Mesendoderm (in vitro differentiated cells): ENCODE measurements at regions not wholly inside any gene's neighbourhood (a gene's known extent, or its start where the extent isn't known, plus 50 kb on each side); places are given as distances from the start of the nearest gene placed in this dataset.

Experiments used
- DNase-seq: peaks from one replicate; pipeline ENCODE4 v3.0.0; 2013
- H2AK5ac ChIP-seq: 2 replicates; pipeline ENCODE4 v1.6.1; 2013; ENCODE audit warnings: low read length, inconsistent platforms
- H2BK120ac ChIP-seq: 2 replicates; pipeline ENCODE4 v1.6.1; 2013; ENCODE audit warnings: low read depth, mild to moderate bottlenecking, low read length, moderate library complexity, mixed read lengths
- H2BK15ac ChIP-seq: replicated peaks from 2 replicates; pipeline ENCODE4 v1.6.1; 2013; ENCODE audit warnings: low read depth, mild to moderate bottlenecking, moderate library complexity
- H2BK5ac ChIP-seq: 2 replicates; pipeline ENCODE4 v1.6.1; 2013; ENCODE audit warnings: low read length, inconsistent platforms
- H3K18ac ChIP-seq: 2 replicates; pipeline ENCODE4 v1.6.1; 2013; ENCODE audit warnings: mild to moderate bottlenecking, low read length, mixed read lengths
- H3K23ac ChIP-seq: one replicate; pipeline ENCODE4 v1.6.1; 2013; ENCODE audit warnings: low read length
- H3K27ac ChIP-seq: 2 replicates; pipeline ENCODE4 v1.5.1; 2013; ENCODE audit warnings: low read depth, mild to moderate bottlenecking, inconsistent platforms, low read length, moderate library complexity
- H3K27me3 ChIP-seq: 2 replicates; pipeline ENCODE4 v1.6.1; 2013; ENCODE audit warnings: low read length, control low read depth, mild to moderate bottlenecking, inconsistent platforms; ENCODE audit not compliant: insufficient read depth, poor library complexity
- H3K36me3 ChIP-seq: 2 replicates; pipeline ENCODE4 v1.6.1; 2013; ENCODE audit warnings: low read length, inconsistent platforms; ENCODE audit not compliant: control insufficient read depth, insufficient read depth
- H3K4ac ChIP-seq: one replicate; pipeline ENCODE4 v1.6.1; 2013; ENCODE audit warnings: low read depth, mild to moderate bottlenecking, low read length, moderate library complexity
- H3K4me1 ChIP-seq: 2 replicates; pipeline ENCODE4 v1.6.1; 2013; ENCODE audit warnings: low read depth, low read length, inconsistent platforms; ENCODE audit not compliant: control insufficient read depth
- H3K4me2 ChIP-seq: 2 replicates; pipeline ENCODE4 v1.6.1; 2013; ENCODE audit warnings: low read length
- H3K4me3 ChIP-seq: 2 replicates; pipeline ENCODE4 v1.5.1; 2013; ENCODE audit warnings: mild to moderate bottlenecking, low read length
- H3K56ac ChIP-seq: one replicate; pipeline ENCODE4 v1.6.1; 2013; ENCODE audit warnings: low read length
- H3K79me1 ChIP-seq: 2 replicates; pipeline ENCODE4 v1.6.1; 2013; ENCODE audit warnings: low read length, inconsistent platforms
- H3K79me2 ChIP-seq: 2 replicates; pipeline ENCODE4 v1.6.1; 2013; ENCODE audit warnings: mild to moderate bottlenecking, low read length; ENCODE audit not compliant: control insufficient read depth, insufficient read depth
- H3K9ac ChIP-seq: 2 replicates; pipeline ENCODE4 v1.6.1; 2013; ENCODE audit warnings: low read length, inconsistent platforms
- H4K5ac ChIP-seq: one replicate; pipeline ENCODE4 v1.6.1; 2013; ENCODE audit warnings: low read length
- H4K8ac ChIP-seq: one replicate; pipeline ENCODE4 v1.6.1; 2013; ENCODE audit warnings: low read depth, mild to moderate bottlenecking, control low read depth, low read length, moderate library complexity
- WGBS: extraction: QIAGEN DNeasy Blood & Tissue Kit; methylation state at CpG from one replicate; pipeline ENCODE4 v1.1.7; 2013; ENCODE audit warnings: low lambda C conversion rate, missing lambda C conversion rate; ENCODE audit not compliant: insufficient coverage; ENCODE audit errors: extremely low coverage; 5-methylcytosine and 5-hydroxymethylcytosine counted together

DNA sequence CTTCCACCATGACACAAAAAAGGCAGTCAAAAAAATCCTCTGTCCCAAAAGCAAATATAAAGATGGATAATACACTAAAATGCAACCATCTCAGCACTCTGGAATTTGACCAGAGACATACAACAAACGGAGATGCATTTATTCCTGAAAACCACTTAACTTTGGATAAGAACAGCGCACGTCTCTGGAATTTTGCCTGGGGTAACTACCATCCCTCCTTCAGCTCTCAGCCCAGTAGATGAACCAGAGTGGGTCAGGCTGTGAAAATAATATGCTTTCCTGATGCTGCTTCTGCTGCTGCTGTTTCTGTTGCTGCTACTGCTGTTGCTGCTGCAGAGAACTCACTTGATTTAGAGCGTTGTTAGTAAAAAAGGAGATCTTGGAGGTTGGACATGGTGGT lies 133.8 kb upstream of the ACVR2A start:
- H3K4ac ChIP-seq, result peak overlapping the region; percentile 36
- no peaks in the 10 kb centered on the region for H3K79me2 ChIP-seq
- no peak overlapping the region for H3K56ac ChIP-seq
- peak overlapping the region; percentile 65 for H3K18ac ChIP-seq
- WGBS, result no CpG with 5 or more reads among the region's 4 CpGs
- peaks cover 6% of the 10 kb centered on the region for H3K4me1 ChIP-seq
- no peak overlapping the region for H4K5ac ChIP-seq
- peak overlapping the region; percentile 4 for H2BK120ac ChIP-seq
- no peak for DNase-seq
- no peak overlapping the region for H2BK5ac ChIP-seq
- H2BK15ac ChIP-seq, result no peak overlapping the region
- no peak overlapping the region for H3K23ac ChIP-seq
- H3K36me3 ChIP-seq, result no peaks in the 10 kb centered on the region
- no peak overlapping the region for H2AK5ac ChIP-seq
- no peak overlapping the region for H4K8ac ChIP-seq
- no peak overlapping the region for H3K27ac ChIP-seq
- H3K27me3 ChIP-seq, result no peaks in the 10 kb centered on the region
- H3K79me1 ChIP-seq, result no peaks in the 10 kb centered on the region
- H3K9ac ChIP-seq, result no peak overlapping the region
- no peak overlapping the region for H3K4me2 ChIP-seq
- H3K4me3 ChIP-seq, result no peak overlapping the region

GRCh38 chr2:147709655-147710054 lies 135.2 kb upstream of the ACVR2A start:
- no peak overlapping the region for H3K56ac ChIP-seq
- H3K4me2 ChIP-seq, result no peak overlapping the region
- H3K4me1 ChIP-seq, result peaks cover 4% of the 10 kb centered on the region
- H3K4me3 ChIP-seq, result no peak overlapping the region
- H3K4ac ChIP-seq, result no peak overlapping the region
- H3K79me2 ChIP-seq, result no peaks in the 10 kb centered on the region
- H2BK120ac ChIP-seq, result no peak overlapping the region
- H3K18ac ChIP-seq, result no peak overlapping the region
- peak overlapping the region; percentile 33 for H3K27ac ChIP-seq
- H3K79me1 ChIP-seq, result no peaks in the 10 kb centered on the region
- H3K36me3 ChIP-seq, result no peaks in the 10 kb centered on the region
- H4K8ac ChIP-seq, result no peak overlapping the region
- H4K5ac ChIP-seq, result no peak overlapping the region
- no peak overlapping the region for H3K9ac ChIP-seq
- no peak overlapping the region for H2AK5ac ChIP-seq
- H3K23ac ChIP-seq, result no peak overlapping the region
- DNase-seq, result peak; percentile 90
- H2BK15ac ChIP-seq, result no peak overlapping the region
- H2BK5ac ChIP-seq, result peak overlapping the region; percentile 51
- no peaks in the 10 kb centered on the region for H3K27me3 ChIP-seq

DNA sequence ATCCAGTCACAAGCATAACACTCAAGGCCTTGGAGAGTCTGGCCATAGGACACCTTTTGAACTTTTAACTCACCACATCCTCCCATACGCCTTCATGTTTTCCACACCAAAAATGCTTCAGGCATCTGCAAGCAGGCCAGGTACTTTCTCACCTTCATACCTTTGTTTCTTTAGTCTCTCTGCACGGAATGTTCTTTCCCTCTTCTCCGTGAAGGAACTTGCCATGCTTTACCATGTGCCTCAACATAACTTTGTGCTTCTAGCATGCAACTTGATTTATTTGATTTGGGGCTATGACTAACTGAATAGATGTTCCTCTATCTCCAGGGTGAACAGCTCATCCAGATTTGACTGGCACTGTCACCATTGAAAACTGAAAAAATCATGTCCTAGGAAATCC lies 141.7 kb upstream of the ACVR2A start:
- Histone ChIP-seq H4K5ac (no peak overlapping the region), H3K56ac (no peak overlapping the region), H3K9ac (no peak overlapping the region), H3K27ac (no peak overlapping the region), H3K36me3 (no peaks in the 10 kb centered on the region), H3K4me1 (no peaks in the 10 kb centered on the region), H3K23ac (no peak overlapping the region), H3K4me2 (no peak overlapping the region), H3K27me3 (no peaks in the 10 kb centered on the region), H2BK15ac (no peak overlapping the region), H3K79me1 (no peaks in the 10 kb centered on the region), H3K4me3 (no peak overlapping the region), H3K18ac (no peak overlapping the region), H2BK120ac (no peak overlapping the region), H4K8ac (no peak overlapping the region), H3K4ac (no peak overlapping the region), H2AK5ac (no peak overlapping the region), H3K79me2 (no peaks in the 10 kb centered on the region), H2BK5ac (no peak overlapping the region)
- no CpG with 5 or more reads among the region's 3 CpGs for WGBS
- no peak for DNase-seq

GRCh38 chr2:147698166-147698565 lies 146.7 kb upstream of the ACVR2A start:
- DNase-seq, result no peak
- no peak overlapping the region for H3K9ac ChIP-seq
- H4K8ac ChIP-seq, result no peak overlapping the region
- no peak overlapping the region for H3K4me2 ChIP-seq
- no peaks in the 10 kb centered on the region for H3K36me3 ChIP-seq
- no peaks in the 10 kb centered on the region for H3K27me3 ChIP-seq
- no peak overlapping the region for H2AK5ac ChIP-seq
- H2BK5ac ChIP-seq, result no peak overlapping the region
- no peaks in the 10 kb centered on the region for H3K79me1 ChIP-seq
- no CpG with 5 or more reads among the region's 2 CpGs for WGBS
- H3K4ac ChIP-seq, result no peak overlapping the region
- H4K5ac ChIP-seq, result no peak overlapping the region
- H3K4me1 ChIP-seq, result no peaks in the 10 kb centered on the region
- H3K27ac ChIP-seq, result no peak overlapping the region
- H3K56ac ChIP-seq, result no peak overlapping the region
- H2BK120ac ChIP-seq, result no peak overlapping the region
- H3K4me3 ChIP-seq, result no peak overlapping the region
- no peaks in the 10 kb centered on the region for H3K79me2 ChIP-seq
- H3K23ac ChIP-seq, result no peak overlapping the region
- H2BK15ac ChIP-seq, result no peak overlapping the region
- H3K18ac ChIP-seq, result no peak overlapping the region

DNA sequence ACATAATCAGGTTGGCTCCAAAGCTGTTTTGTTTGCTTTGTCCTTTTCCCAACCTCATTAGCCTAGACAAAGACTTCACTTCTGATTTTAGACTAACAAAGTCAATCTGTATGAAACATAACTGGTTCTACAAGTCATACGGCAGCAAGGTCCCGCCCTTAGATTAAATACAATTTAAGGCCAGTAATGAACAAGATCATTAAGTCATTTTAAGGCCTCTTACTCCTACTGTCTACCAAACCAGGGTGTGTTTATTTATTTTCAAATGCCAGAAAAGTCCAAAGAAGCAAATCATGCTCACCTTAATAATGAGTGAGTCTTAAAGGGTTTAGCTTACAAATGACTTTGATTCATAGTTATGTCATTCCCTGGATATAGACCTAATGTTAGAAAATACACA lies 148.4 kb upstream of the ACVR2A start:
- no peak overlapping the region for H3K4ac ChIP-seq
- H3K79me1 ChIP-seq, result no peaks in the 10 kb centered on the region
- H3K23ac ChIP-seq, result no peak overlapping the region
- DNase-seq, result no peak
- H3K79me2 ChIP-seq, result no peaks in the 10 kb centered on the region
- H3K27me3 ChIP-seq, result no peaks in the 10 kb centered on the region
- no peak overlapping the region for H2AK5ac ChIP-seq
- no peak overlapping the region for H2BK15ac ChIP-seq
- H4K8ac ChIP-seq, result no peak overlapping the region
- no peaks in the 10 kb centered on the region for H3K4me1 ChIP-seq
- no peak overlapping the region for H3K27ac ChIP-seq
- H3K36me3 ChIP-seq, result no peaks in the 10 kb centered on the region
- H4K5ac ChIP-seq, result no peak overlapping the region
- no peak overlapping the region for H2BK120ac ChIP-seq
- no peak overlapping the region for H3K4me3 ChIP-seq
- no peak overlapping the region for H2BK5ac ChIP-seq
- no peak overlapping the region for H3K56ac ChIP-seq
- no peak overlapping the region for H3K9ac ChIP-seq
- H3K4me2 ChIP-seq, result no peak overlapping the region
- H3K18ac ChIP-seq, result no peak overlapping the region
- no CpG with 5 or more reads among the region's 2 CpGs for WGBS

DNA sequence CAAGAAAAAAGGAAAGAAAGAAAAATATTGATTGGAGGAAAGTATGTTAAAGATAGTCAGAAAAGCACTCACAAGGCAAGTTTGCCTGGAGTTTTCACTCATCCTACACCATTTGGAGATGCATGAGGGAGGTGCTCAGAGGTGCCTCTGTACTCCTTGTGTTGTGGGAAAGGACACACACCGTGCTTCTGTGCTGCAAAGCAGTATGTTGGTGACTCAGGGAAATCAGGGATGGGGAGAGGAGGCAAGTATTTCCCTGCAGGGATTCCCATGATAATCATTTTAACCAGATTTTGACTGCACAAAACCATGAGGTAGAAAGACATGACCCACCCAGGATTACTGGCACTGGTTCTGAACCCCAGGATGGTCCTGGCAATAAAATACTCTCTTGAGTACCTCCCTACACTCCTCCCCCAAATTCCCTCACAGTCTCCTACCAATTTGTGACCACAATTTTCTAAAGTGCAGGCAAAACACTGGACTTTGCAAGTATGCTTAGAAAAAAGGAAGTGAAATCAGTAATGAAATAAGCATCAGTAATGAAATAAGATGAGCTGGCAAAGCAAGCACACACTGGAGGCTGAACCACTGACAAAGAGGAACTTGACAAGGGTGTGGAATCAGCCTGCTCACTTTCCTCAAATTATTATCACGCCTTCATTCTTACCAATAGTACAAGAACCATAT lies 155.5 kb upstream of the ACVR2A start:
- H3K79me2 ChIP-seq, result no peaks in the 10 kb centered on the region
- no peak overlapping the region for H2BK15ac ChIP-seq
- no peaks in the 10 kb centered on the region for H3K27me3 ChIP-seq
- H3K4me2 ChIP-seq, result no peak overlapping the region
- H2BK120ac ChIP-seq, result no peak overlapping the region
- no peak overlapping the region for H4K8ac ChIP-seq
- H2BK5ac ChIP-seq, result no peak overlapping the region
- no peaks in the 10 kb centered on the region for H3K79me1 ChIP-seq
- DNase-seq, result no peak
- WGBS, result no CpG with 5 or more reads among the region's 2 CpGs
- no peak overlapping the region for H3K56ac ChIP-seq
- no peak overlapping the region for H3K23ac ChIP-seq
- no peak overlapping the region for H3K4ac ChIP-seq
- H3K9ac ChIP-seq, result no peak overlapping the region
- no peaks in the 10 kb centered on the region for H3K4me1 ChIP-seq
- H4K5ac ChIP-seq, result no peak overlapping the region
- H3K27ac ChIP-seq, result no peak overlapping the region
- no peak overlapping the region for H2AK5ac ChIP-seq
- no peak overlapping the region for H3K18ac ChIP-seq
- no peak overlapping the region for H3K4me3 ChIP-seq
- no peaks in the 10 kb centered on the region for H3K36me3 ChIP-seq
